AG10803 (cell line): ENCODE measurements at regions not wholly inside any gene's neighbourhood (a gene's known extent, or its start where the extent isn't known, plus 50 kb on each side); places are given as distances from the start of the nearest gene placed in this dataset.

Source experiments
- DNase-seq: peaks from one replicate; pipeline ENCODE4 v3.0.0; 2010; ENCODE audit warnings: low read depth
- H3K4me3 ChIP-seq: 2 replicates; pipeline ENCODE4 v1.5.1; 2011; ENCODE audit warnings: mild to moderate bottlenecking, low read length, control low read depth
- CTCF ChIP-seq: conservative IDR thresholded peaks from 2 replicates; pipeline ENCODE4 v1.5.1; 2011; ENCODE audit warnings: mild to moderate bottlenecking, low read length, control low read depth, inconsistent platforms

DNA sequence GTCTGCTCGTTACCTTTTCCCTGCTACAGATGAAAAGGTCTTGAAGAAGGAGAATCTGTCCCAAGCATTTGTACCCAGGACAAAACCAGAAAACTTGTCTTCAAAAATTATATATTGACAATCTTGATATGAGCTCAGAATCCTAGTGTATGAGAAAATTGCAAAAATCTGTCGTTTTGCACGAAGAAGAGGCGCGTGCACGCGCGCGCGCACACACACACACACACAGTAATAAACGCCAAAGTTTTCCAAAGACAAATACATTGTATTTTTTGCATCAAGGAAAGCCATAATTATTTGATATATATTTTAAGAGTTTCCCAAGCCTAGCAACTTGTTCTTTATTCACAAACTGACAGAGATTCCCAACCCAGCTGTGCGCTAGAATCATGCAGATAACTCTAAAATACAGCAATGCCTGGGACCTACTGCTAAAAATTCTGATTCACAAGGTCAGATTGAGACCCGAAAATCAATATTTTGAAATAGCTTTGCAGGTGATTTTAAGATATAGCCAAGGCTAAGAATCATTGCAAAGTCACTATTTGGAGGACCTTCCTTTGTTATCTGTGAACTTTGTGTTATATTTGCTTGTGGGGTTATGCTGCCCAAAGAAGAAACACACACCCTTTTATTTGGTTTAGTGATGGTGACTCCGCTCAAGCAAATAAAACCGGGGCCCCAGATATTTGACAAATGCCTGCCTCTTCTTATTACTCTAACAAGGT, 1287.7 kb upstream of the CDH6 start:
- no peak for DNase-seq
- no peak overlapping the region for H3K4me3 ChIP-seq
- no peak for TF ChIP-seq CTCF

GRCh38 chr5:29902859-29903258, 1290.6 kb upstream of the CDH6 start:
- no peak for DNase-seq
- no peak for TF ChIP-seq CTCF
- H3K4me3 ChIP-seq = no peak overlapping the region

- no peak for DNase-seq
- H3K4me3 ChIP-seq = no peak overlapping the region
- no peak for TF ChIP-seq CTCF
Observed at GRCh38 chr5:29899583-29899982, 1293.9 kb upstream of the CDH6 start.

DNA sequence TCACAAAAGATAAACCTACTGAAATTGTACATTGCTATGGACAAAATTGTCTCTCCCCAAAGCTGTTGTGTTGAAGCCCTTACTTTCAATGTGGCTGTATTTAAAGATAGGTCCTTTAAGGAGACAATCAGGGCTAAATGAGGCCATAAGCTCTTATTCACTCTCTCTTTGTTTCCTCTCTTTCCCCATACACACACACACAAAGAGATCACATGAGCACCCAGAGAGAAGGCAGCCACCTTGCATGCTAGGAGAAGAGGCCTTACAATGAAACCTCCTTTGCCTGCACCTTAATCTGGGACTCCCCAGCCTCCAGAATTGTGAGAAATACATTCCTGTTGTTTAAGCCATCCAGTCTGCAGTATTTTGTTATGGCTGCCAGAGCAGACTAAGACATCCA, 1295.6 kb upstream of the CDH6 start:
- no peak for DNase-seq
- TF ChIP-seq CTCF = no peak
- H3K4me3 ChIP-seq = no peak overlapping the region

DNA sequence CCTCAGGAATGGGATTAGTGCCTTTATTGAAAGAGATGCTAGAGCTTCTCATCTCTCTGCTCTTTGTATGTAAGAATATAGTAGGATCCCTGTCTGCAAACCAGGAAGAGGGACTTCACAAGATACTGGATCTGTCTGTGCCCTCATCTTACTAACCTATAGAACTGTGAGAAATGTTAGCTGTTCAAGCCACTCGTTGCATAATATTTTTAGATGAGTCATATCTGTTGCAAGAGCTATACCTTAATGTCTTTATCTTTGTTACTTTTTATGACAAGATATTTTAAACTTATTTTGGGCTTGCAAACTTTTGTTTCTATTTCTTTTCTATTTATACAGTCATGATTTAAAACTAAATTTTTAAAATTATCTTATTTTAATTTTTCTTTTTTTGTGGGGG, 1296.8 kb upstream of the CDH6 start:
- no peak overlapping the region for H3K4me3 ChIP-seq
- DNase-seq = no peak
- TF ChIP-seq CTCF = no peak

DNA sequence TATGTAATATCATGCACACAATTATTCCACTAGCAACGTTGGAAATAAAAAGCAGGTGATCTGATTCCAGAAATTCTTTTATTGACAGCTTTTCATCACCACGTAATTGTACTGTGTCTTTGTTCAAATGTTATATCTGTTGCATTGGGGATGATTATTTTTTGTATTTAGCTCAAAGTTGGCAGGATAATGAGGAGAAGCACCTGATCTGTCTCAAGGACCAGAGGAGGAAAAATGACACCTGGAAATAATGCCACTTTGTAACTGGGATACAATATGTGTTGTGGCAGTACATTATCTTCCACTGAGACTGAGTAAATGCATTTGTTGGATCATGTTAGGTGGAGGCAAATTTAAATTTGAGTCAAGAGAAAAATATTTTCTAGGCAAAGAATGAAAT, 1298.8 kb upstream of the CDH6 start:
- H3K4me3 ChIP-seq = no peak overlapping the region
- no peak for DNase-seq
- TF ChIP-seq CTCF = no peak

GRCh38 chr5:29889051-29889450, 1304.4 kb upstream of the CDH6 start:
- DNase-seq = no peak
- H3K4me3 ChIP-seq = no peak overlapping the region
- TF ChIP-seq CTCF = no peak
